Neuronal stem cell (in vitro differentiated cells): ENCODE measurements at regions not wholly inside any gene's neighbourhood (a gene's known extent, or its start where the extent isn't known, plus 50 kb on each side); places are given as distances from the start of the nearest gene placed in this dataset.

ENCODE experiments used
- DNase-seq: peaks from one replicate; pipeline ENCODE4 v3.0.0-alpha.2; 2013; ENCODE audit warnings: low spot score
- H2AFZ ChIP-seq: one replicate; pipeline ENCODE4 v1.6.1; 2013; ENCODE audit warnings: mild to moderate bottlenecking, low read length, inconsistent platforms
- H2AK5ac ChIP-seq: 2 replicates; pipeline ENCODE4 v1.6.1; 2013; ENCODE audit warnings: low read depth, mild to moderate bottlenecking, inconsistent platforms, low read length, moderate library complexity, mixed read lengths
- H2BK120ac ChIP-seq: 2 replicates; pipeline ENCODE4 v1.6.1; 2013; ENCODE audit warnings: low read depth, mild to moderate bottlenecking, inconsistent platforms, low read length, moderate library complexity, mixed read lengths
- H2BK12ac ChIP-seq: one replicate; pipeline ENCODE4 v1.6.1; 2013; ENCODE audit warnings: low read length, inconsistent platforms
- H2BK15ac ChIP-seq: 2 replicates; pipeline ENCODE4 v1.6.1; 2013; ENCODE audit warnings: mild to moderate bottlenecking, low read length, inconsistent platforms, mixed read lengths
- H2BK5ac ChIP-seq: one replicate; pipeline ENCODE4 v1.6.1; 2013; ENCODE audit warnings: inconsistent platforms, mild to moderate bottlenecking, low read length, moderate library complexity
- H3K14ac ChIP-seq: one replicate; pipeline ENCODE4 v1.6.1; 2013; ENCODE audit warnings: low read length, inconsistent platforms
- H3K18ac ChIP-seq: 2 replicates; pipeline ENCODE4 v1.6.1; 2013; ENCODE audit warnings: low read length, inconsistent platforms
- H3K23ac ChIP-seq: 2 replicates; pipeline ENCODE4 v1.6.1; 2013; ENCODE audit warnings: low read depth, mild to moderate bottlenecking, mixed read lengths, low read length, inconsistent platforms; ENCODE audit not compliant: poor library complexity
- H3K27ac ChIP-seq: replicated peaks from 3 replicates; pipeline ENCODE4 v1.5.1; 2013; ENCODE audit warnings: low read length, inconsistent platforms
- H3K27me3 ChIP-seq, 3 experiments: 2 replicates each; pipeline ENCODE4 v1.6.1; 2013; ENCODE audit warnings: low read length in 3 of 3, mild to moderate bottlenecking in 2 of 3, inconsistent platforms in 1 of 3, low read depth in 1 of 3, mixed read lengths in 1 of 3, moderate library complexity in 1 of 3; ENCODE audit not compliant: control insufficient read depth in 3 of 3, insufficient read depth in 3 of 3
- H3K36me3 ChIP-seq, 2 donors: replicated peaks in 1 of 2; 2 replicates each; pipeline ENCODE4 v1.6.1; 2013; ENCODE audit warnings: low read length in 2 of 2; ENCODE audit not compliant: control insufficient read depth in 2 of 2, insufficient read depth in 2 of 2
- H3K4ac ChIP-seq: 2 replicates; pipeline ENCODE4 v1.6.1; 2013; ENCODE audit warnings: inconsistent platforms, mild to moderate bottlenecking, low read length, moderate library complexity
- H3K4me1 ChIP-seq, 2 donors: 1 replicate in 1 of 2; 2 replicates in 1 of 2; pipeline ENCODE4 v1.6.1; 2013; ENCODE audit warnings: low read length in 2 of 2, low read depth in 1 of 2; ENCODE audit not compliant: control insufficient read depth in 2 of 2, insufficient read depth in 1 of 2
- H3K4me2 ChIP-seq: one replicate; pipeline ENCODE4 v1.6.1; 2013; ENCODE audit warnings: mild to moderate bottlenecking, low read length, inconsistent platforms; ENCODE audit not compliant: insufficient read depth, poor library complexity, severe bottlenecking
- H3K4me3 ChIP-seq, 2 donors: 2 replicates each; pipeline ENCODE4 v1.5.1; 2013; ENCODE audit warnings: low read length in 2 of 2, mild to moderate bottlenecking in 2 of 2, inconsistent platforms in 1 of 2, moderate library complexity in 1 of 2
- H3K79me1 ChIP-seq: one replicate; pipeline ENCODE4 v1.6.1; 2013; ENCODE audit warnings: low read depth, mild to moderate bottlenecking, inconsistent platforms, low read length, moderate library complexity
- H3K9ac ChIP-seq: one replicate; pipeline ENCODE4 v1.6.1; 2013; ENCODE audit warnings: mild to moderate bottlenecking, low read depth, low read length, inconsistent platforms; ENCODE audit not compliant: poor library complexity
- H3K9me3 ChIP-seq, 2 donors: replicated peaks in 1 of 2; 2 replicates each; pipeline versions ENCODE3 to v1.6.1; 2013; ENCODE audit warnings: low read length in 2 of 2, mild to moderate bottlenecking in 2 of 2, inconsistent platforms in 1 of 2, low read depth in 1 of 2, mixed read lengths in 1 of 2, moderate library complexity in 1 of 2; ENCODE audit not compliant: control insufficient read depth in 2 of 2, insufficient read depth in 1 of 2
- H4K8ac ChIP-seq: one replicate; pipeline ENCODE4 v1.6.1; 2013; ENCODE audit warnings: low read depth, mild to moderate bottlenecking, inconsistent platforms, low read length, moderate library complexity
- H4K91ac ChIP-seq: one replicate; pipeline ENCODE4 v1.6.1; 2013; ENCODE audit warnings: low read length, low read depth, mild to moderate bottlenecking, inconsistent platforms; ENCODE audit not compliant: poor library complexity
- WGBS, 2 donors: extraction: QIAGEN DNeasy Blood & Tissue Kit; methylation state at CpG; one replicate each; pipeline ENCODE4 v1.1.7; 2013; ENCODE audit warnings: missing lambda C conversion rate in 2 of 2, mixed read lengths in 1 of 2; ENCODE audit not compliant: insufficient read length in 2 of 2, insufficient replicate concordance in 1 of 2; ENCODE audit errors: extremely low coverage in 2 of 2; 5-methylcytosine and 5-hydroxymethylcytosine counted together

- Histone ChIP-seq H2AFZ (no peak overlapping the region), H3K18ac (no peak overlapping the region), H3K9me3 (peaks cover 0 to 1% of the 10 kb centered on the region in 2 donors), H3K27ac (no peak overlapping the region), H3K36me3 (no peaks in the 10 kb centered on the region), H2BK15ac (no peak overlapping the region), H3K4ac (no peak overlapping the region), H2BK12ac (no peak overlapping the region), H3K4me2 (no peak overlapping the region), H4K8ac (no peak overlapping the region), H3K4me3 (no peak overlapping the region), H3K4me1 (no peaks in the 10 kb centered on the region), H2BK5ac (no peak overlapping the region), H2AK5ac (no peak overlapping the region), H4K91ac (no peak overlapping the region), H3K79me1 (no peaks in the 10 kb centered on the region), H3K9ac (no peak overlapping the region), H3K23ac (no peak overlapping the region), H3K27me3 (no peaks in the 10 kb centered on the region), H3K14ac (no peak overlapping the region), H2BK120ac (no peak overlapping the region)
- DNase-seq, result no peak
- WGBS, 2 donors, result no CpG with 5 or more reads among the region's 7 CpGs
Observed at GRCh38 chr16:7150230-7150629, 182.4 kb upstream of the RBFOX1 start.

- Histone ChIP-seq H2BK15ac (no peak overlapping the region), H3K4me3 (no peak overlapping the region), H3K23ac (no peak overlapping the region), H4K91ac (no peak overlapping the region), H3K4ac (no peak overlapping the region), H3K79me1 (no peaks in the 10 kb centered on the region), H2BK5ac (no peak overlapping the region), H3K9me3 (peaks cover 0 to 1% of the 10 kb centered on the region in 2 donors), H3K18ac (no peak overlapping the region), H3K27ac (no peak overlapping the region), H3K36me3 (no peaks in the 10 kb centered on the region), H2BK12ac (no peak overlapping the region), H3K4me2 (no peak overlapping the region), H3K14ac (no peak overlapping the region), H2AK5ac (no peak overlapping the region), H4K8ac (no peak overlapping the region), H3K4me1 (peaks cover 0 to 2% of the 10 kb centered on the region in 2 donors), H3K9ac (no peak overlapping the region), H3K27me3 (no peaks in the 10 kb centered on the region), H2BK120ac (no peak overlapping the region), H2AFZ (no peak overlapping the region)
- DNase-seq, result no peak
- WGBS, 2 donors, result no CpG with 5 or more reads among the region's 6 CpGs
Observed at GRCh38 chr16:7148606-7149005, 184.0 kb upstream of the RBFOX1 start.

GRCh38 chr16:7140899-7141298 lies 191.7 kb upstream of the RBFOX1 start:
- Histone ChIP-seq H2BK120ac (no peak overlapping the region), H3K9ac (no peak overlapping the region), H3K4me1 (peaks cover 0 to 2% of the 10 kb centered on the region in 2 donors), H3K4me3 (no peak overlapping the region), H3K27me3 (no peaks in the 10 kb centered on the region), H3K27ac (no peak overlapping the region), H2BK15ac (no peak overlapping the region), H3K4ac (no peak overlapping the region), H2AFZ (no peak overlapping the region), H3K18ac (no peak overlapping the region), H2BK12ac (no peak overlapping the region), H2BK5ac (no peak overlapping the region), H3K23ac (no peak overlapping the region), H4K8ac (no peak overlapping the region), H3K9me3 (no peaks in the 10 kb centered on the region), H3K36me3 (no peaks in the 10 kb centered on the region), H3K79me1 (no peaks in the 10 kb centered on the region), H2AK5ac (no peak overlapping the region), H3K4me2 (no peak overlapping the region), H3K14ac (no peak overlapping the region), H4K91ac (no peak overlapping the region)
- no peak for DNase-seq
- no CpG with 5 or more reads among the region's 5 CpGs for WGBS, 2 donors

GRCh38 chr16:7137560-7138330 lies 194.9 kb upstream of the RBFOX1 start:
- no peak overlapping the region for H2BK5ac ChIP-seq
- WGBS, 2 donors, result no CpG with 5 or more reads among the region's 8 CpGs
- no peak for DNase-seq
- no peak overlapping the region for H3K4me3 ChIP-seq
- H3K27ac ChIP-seq, result no peak overlapping the region
- H4K91ac ChIP-seq, result no peak overlapping the region
- H3K9ac ChIP-seq, result no peak overlapping the region
- H3K36me3 ChIP-seq, result no peaks in the 10 kb centered on the region
- H3K4me2 ChIP-seq, result no peak overlapping the region
- peaks cover 0 to 3% of the 10 kb centered on the region in 2 donors for H3K4me1 ChIP-seq
- H3K18ac ChIP-seq, result no peak overlapping the region
- H2BK15ac ChIP-seq, result no peak overlapping the region
- no peak overlapping the region for H3K4ac ChIP-seq
- H2BK12ac ChIP-seq, result no peak overlapping the region
- H3K9me3 ChIP-seq, result no peaks in the 10 kb centered on the region
- no peaks in the 10 kb centered on the region for H3K27me3 ChIP-seq
- H2AFZ ChIP-seq, result no peak overlapping the region
- H3K14ac ChIP-seq, result no peak overlapping the region
- H2AK5ac ChIP-seq, result no peak overlapping the region
- H3K23ac ChIP-seq, result no peak overlapping the region
- no peak overlapping the region for H4K8ac ChIP-seq
- H3K79me1 ChIP-seq, result no peaks in the 10 kb centered on the region
- no peak overlapping the region for H2BK120ac ChIP-seq
